HEK293T (cell line): ENCODE measurements at regions not wholly inside any gene's neighbourhood (a gene's known extent, or its start where the extent isn't known, plus 50 kb on each side); places are given as distances from the start of the nearest gene placed in this dataset.

ENCODE experiments used
- ARNT ChIP-seq: fragments of 450-650 bp; IDR thresholded peaks from 2 replicates; pipeline ENCODE4 v1.6.1; 2017; ENCODE audit warnings: mild to moderate bottlenecking
- BHLHE40 ChIP-seq: fragments of 450-650 bp; IDR thresholded peaks from 2 replicates; pipeline ENCODE4 v1.6.1; 2016; ENCODE audit warnings: mild to moderate bottlenecking, moderate library complexity, borderline replicate concordance
- CTBP1 ChIP-seq: fragments of 450-650 bp; IDR thresholded peaks from 2 replicates; pipeline ENCODE4 v1.6.1; 2016; ENCODE audit warnings: borderline replicate concordance
- ELF4 ChIP-seq: fragments of 450-650 bp; IDR thresholded peaks from 2 replicates; pipeline ENCODE4 v1.6.1; 2017; ENCODE audit warnings: antibody characterized with exemption
- FOXK2 ChIP-seq: fragments of 450-650 bp; IDR thresholded peaks from 2 replicates; pipeline ENCODE4 v1.6.1; 2016; ENCODE audit warnings: mild to moderate bottlenecking
- HDGF ChIP-seq: fragments of 450-650 bp; IDR thresholded peaks from 2 replicates; pipeline ENCODE4 v1.6.1; 2017; ENCODE audit warnings: antibody characterized with exemption, borderline replicate concordance
- L3MBTL2 ChIP-seq: fragments of 450-650 bp; conservative IDR thresholded peaks from 2 replicates; pipeline ENCODE4 v1.6.1; 2016; ENCODE audit warnings: mild to moderate bottlenecking
- PKNOX1 ChIP-seq: fragments of 450-650 bp; IDR thresholded peaks from 2 replicates; pipeline ENCODE4 v1.6.1; 2016
- SP1 ChIP-seq: fragments of 450-650 bp; IDR thresholded peaks from 2 replicates; pipeline ENCODE4 v1.6.1; 2017
- SUZ12 ChIP-seq: fragments of 450-650 bp; IDR thresholded peaks from 2 replicates; pipeline ENCODE4 v1.6.1; 2016; ENCODE audit warnings: mild to moderate bottlenecking
- ZNF384 ChIP-seq: fragments of 450-650 bp; IDR thresholded peaks from 2 replicates; pipeline ENCODE4 v1.6.1; 2016

GRCh38 chr5:89401659-89402058 lies 518.7 kb upstream of the MEF2C start:
- TF ChIP-seq L3MBTL2 (no peak), BHLHE40 (no peak), FOXK2 (no peak), PKNOX1 (no peak), SP1 (no peak), ARNT (no peak), ZNF384 (no peak), HDGF (no peak), CTBP1 (no peak), SUZ12 (no peak), ELF4 (no peak)
